ENCODE measurements at regions not wholly inside any gene's neighbourhood (a gene's known extent, or its start where the extent isn't known, plus 50 kb on each side); places are given as distances from the start of the nearest gene placed in this dataset.

- no peak for DNase-seq
These were observed 154.9 kb upstream of the ANKRD28 start for GRCh38 chr3:15952543-15953175.

GRCh38 chr3:15953841-15954240 is 156.1 kb upstream of the ANKRD28 start:
- peak in 1 of 2 experiments; percentile 18 for DNase-seq

- DNase-seq: no peak
These were observed 158.2 kb upstream of the ANKRD28 start for GRCh38 chr3:15955968-15956367.

GRCh38 chr3:15958692-15959433 is 161.1 kb upstream of the ANKRD28 start:
- no peak for DNase-seq

GRCh38 chr3:15959434-15959811 is 161.6 kb upstream of the ANKRD28 start:
- no peak for DNase-seq

- DNase-seq: no peak
These were observed 167.0 kb upstream of the ANKRD28 start for GRCh38 chr3:15964605-15965442.

GRCh38 chr3:15967577-15967976 is 169.8 kb upstream of the ANKRD28 start:
- DNase-seq: no peak

- no peak for DNase-seq
These were observed 172.3 kb upstream of the ANKRD28 start for GRCh38 chr3:15969874-15970640.

- no peak for DNase-seq
These were observed 175.6 kb upstream of the ANKRD28 start for GRCh38 chr3:15973414-15973813.

- no peak for DNase-seq
These were observed 176.2 kb upstream of the ANKRD28 start for GRCh38 chr3:15973940-15974339.

- DNase-seq: no peak
These were observed 176.9 kb upstream of the ANKRD28 start for GRCh38 chr3:15974647-15975046.

GRCh38 chr3:15976524-15976923 is 178.7 kb upstream of the ANKRD28 start:
- no peak for DNase-seq

- DNase-seq: no peak
These were observed 179.3 kb upstream of the ANKRD28 start for GRCh38 chr3:15977090-15977489.

- no peak for DNase-seq
These were observed 179.9 kb upstream of the ANKRD28 start for GRCh38 chr3:15977598-15978232.

GRCh38 chr3:15978801-15979200 is 181.0 kb upstream of the ANKRD28 start:
- DNase-seq: no peak

GRCh38 chr3:15979495-15979894 is 181.7 kb upstream of the ANKRD28 start:
- DNase-seq: no peak

GRCh38 chr3:15979900-15980299 is 182.1 kb upstream of the ANKRD28 start:
- DNase-seq: no peak

GRCh38 chr3:15982243-15982642 is 184.5 kb upstream of the ANKRD28 start:
- DNase-seq: no peak

- DNase-seq: no peak
These were observed 185.0 kb upstream of the ANKRD28 start for GRCh38 chr3:15982667-15983196.

- no peak for DNase-seq
These were observed 185.5 kb upstream of the ANKRD28 start for GRCh38 chr3:15983232-15983631.

- no peak for DNase-seq
These were observed 185.9 kb upstream of the ANKRD28 start for GRCh38 chr3:15983693-15984092.

- DNase-seq: peak in 1 of 2 experiments; percentile 9
These were observed 185.1 kb upstream of the GALNT15 start for GRCh38 chr3:15989419-15989818.

Measured in SW 1271 (cell line).